ENCODE measurements at regions not wholly inside any gene's neighbourhood (a gene's known extent, or its start where the extent isn't known, plus 50 kb on each side); places are given as distances from the start of the nearest gene placed in this dataset.
"Not testable (repeated sequence)": the region's sequence is repeated elsewhere in the genome, so short reads cannot be mapped to it uniquely, and the experiment has no call there.

GRCh38 chr6:40139447-40139846, 205.2 kb upstream of the MOCS1 start:
- no peak for DNase-seq

GRCh38 chr6:40138273-40138720, 204.0 kb upstream of the MOCS1 start:
- no peak for DNase-seq

DNA sequence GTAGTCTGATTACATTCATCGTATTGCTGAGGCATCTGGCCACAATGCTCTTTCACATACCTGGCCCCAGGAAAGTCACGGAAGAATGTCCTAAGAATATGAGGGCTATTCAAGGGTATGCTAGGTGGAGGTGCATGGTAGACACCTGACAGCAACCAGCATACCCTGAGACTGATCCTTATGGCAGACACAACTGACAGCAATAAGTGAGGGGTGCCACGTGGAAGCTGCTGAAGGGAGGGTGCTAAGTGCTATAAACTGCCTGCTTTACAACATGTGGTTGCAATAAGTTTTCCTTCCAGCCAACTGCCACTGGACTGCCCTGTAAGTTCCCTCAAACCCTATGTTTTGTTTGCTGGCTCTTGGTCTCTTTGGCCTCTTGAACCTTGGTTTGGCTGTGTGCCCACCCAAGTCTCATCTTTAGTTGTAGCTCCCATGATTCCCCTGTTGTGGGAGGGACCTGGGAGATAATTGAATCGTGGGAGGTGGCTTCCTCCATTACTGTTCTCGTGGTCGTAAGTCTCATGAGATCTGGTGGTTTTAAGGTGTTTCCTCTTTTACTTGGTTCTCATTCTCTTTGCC, 201.3 kb upstream of the MOCS1 start:
- no peak for DNase-seq

DNA sequence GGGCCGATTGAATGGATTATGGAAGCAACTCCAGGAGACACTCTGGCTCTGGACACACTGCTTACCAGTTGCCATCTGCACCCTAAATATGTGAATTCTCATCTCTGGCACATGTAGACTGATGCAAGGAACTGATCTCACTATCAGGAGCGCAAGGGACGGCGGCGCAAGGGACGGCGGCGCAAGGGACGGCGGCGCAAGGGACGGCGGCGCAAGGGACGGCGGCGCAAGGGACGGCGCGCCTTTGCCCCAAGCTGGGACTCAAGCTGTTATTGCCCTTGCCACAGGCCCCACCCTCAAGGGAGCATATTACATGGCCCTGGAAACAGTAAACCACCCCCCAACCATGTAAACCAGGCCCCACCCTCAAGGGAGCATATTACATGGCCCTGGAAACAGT, 199.7 kb upstream of the MOCS1 start:
- not testable (repeated sequence) for DNase-seq

DNA sequence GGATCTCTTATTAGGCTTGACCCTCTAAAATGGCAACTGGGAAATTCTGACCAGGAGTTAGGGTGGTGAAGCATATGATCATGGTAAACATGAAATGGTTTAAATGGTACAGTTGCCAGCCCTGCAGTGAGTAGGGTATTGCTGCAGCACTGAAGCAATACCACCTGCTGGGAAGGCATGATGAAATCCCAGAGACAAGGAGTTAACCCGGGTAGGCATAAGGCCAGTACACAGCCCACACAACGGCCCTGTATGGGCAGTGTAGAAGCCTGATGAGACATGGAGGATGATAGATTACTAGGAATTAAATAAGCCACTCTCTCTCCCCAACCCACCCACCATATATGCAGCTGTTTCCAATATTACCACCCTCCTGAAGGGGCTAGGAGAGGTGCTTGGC, 197.4 kb upstream of the MOCS1 start:
- no peak for DNase-seq

DNA sequence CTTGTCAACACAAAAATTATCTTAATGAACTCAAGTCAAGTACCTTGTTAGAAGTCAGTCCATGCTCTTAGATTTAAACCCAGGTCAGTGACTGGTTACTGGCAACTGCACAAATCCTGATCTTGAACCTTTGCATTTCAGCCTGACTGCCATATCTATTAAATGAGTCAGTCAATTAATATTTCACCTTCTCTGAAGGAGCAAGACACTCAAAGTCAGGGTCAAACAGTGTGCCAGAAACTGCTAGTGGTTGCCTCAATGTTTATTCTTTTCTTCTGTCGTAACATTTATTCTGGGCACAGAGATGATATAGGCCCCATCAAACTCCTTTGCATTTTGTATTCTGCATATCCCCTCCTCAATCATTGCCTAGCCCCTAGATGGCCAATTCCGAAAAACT, 193.9 kb upstream of the MOCS1 start:
- DNase-seq = no peak

GRCh38 chr6:40125680-40126394, 191.6 kb upstream of the MOCS1 start:
- DNase-seq = no peak

- no peak for DNase-seq
Observed at GRCh38 chr6:40124924-40125323, 190.7 kb upstream of the MOCS1 start.

GRCh38 chr6:40116832-40117231, 182.6 kb upstream of the MOCS1 start:
- no peak for DNase-seq

- DNase-seq = no peak
Observed at GRCh38 chr6:40112350-40112749, 178.1 kb upstream of the MOCS1 start.

DNA sequence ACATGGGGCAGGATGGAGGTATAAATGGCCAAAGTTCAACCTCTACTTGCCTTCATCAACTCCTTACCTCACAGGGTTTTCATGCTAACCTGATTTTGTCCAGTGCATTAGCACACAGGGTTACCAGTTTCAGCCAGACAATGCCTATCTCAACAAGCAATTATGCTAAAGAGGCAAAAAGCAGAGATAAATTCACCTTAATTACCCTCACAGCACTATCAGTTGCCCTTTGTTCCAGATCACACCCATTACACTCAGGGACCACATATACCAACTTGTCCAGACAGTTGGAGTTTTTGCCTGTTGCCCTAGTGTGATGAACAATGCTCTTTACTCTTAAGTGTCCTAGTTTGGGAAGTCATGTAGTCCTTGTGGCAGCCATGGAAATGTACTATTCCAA, 174.5 kb upstream of the MOCS1 start:
- DNase-seq = no peak

GRCh38 chr6:40106840-40107239, 172.6 kb upstream of the MOCS1 start:
- no peak for DNase-seq

DNA sequence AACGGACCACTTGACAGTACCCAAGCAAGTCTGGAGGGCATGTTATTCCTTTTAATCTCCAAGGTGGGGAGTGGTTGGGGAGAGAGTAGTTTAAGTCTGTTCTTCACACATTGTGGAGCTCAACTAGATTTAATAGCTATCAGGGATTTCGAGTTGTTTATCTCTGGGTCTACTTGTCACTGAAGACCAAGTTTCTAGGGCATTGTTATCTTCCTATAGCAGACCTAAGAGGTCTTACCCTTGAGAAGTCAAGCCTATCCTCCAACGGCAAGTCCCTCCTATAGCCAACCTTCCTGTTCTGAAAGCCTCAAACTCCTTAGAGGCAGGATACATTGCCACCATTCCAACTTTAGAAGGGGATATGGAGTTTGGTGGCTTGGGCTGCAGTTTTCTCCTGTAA, 164.5 kb upstream of the MOCS1 start:
- no peak for DNase-seq

- DNase-seq = no peak
Observed at GRCh38 chr6:40097590-40097989, 163.3 kb upstream of the MOCS1 start.

DNA sequence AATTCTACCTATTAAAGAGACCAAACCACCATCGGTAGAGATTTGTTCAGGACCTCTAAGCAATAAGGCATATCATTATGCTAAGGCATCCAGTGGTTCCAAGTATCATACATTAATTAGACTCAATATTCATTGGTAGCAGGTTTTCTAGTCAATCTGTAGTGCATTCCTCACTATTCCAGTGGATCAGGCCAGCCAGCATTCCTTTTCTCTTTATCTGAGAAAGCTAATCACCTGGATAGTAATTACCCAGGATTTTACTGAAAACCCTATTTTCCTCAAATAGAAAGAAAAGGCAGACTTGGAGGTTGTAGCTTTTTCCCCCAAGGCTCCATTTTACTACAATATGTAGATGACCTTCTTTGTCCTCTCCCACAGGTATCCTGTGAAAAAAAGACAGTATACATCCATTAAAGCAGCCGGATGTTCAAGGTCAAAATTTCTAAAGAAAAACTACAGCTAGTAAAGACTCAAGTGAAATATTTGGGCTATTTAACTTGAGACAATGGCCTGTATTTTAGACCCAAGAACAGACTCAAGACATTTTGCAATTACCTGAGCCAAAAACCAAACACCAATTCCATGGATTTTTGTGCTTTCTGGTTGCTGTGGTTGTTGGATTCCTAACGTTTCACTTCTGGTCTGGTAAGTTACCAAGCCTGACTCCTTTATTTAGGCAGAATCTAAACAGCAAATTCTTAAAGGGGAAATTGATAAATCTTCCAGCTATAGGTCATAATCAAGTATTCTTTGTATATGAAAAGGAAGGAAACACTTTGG, 149.1 kb upstream of the MOCS1 start:
- DNase-seq = no peak

- DNase-seq = no peak
Observed at GRCh38 chr6:40082278-40083043, 148.2 kb upstream of the MOCS1 start.

GRCh38 chr6:40077736-40078135, 143.5 kb upstream of the MOCS1 start:
- no peak for DNase-seq

GRCh38 chr6:40077315-40077714, 143.1 kb upstream of the MOCS1 start:
- no peak for DNase-seq

GRCh38 chr6:40075056-40075590, 140.9 kb upstream of the MOCS1 start:
- no peak for DNase-seq

GRCh38 chr6:40074306-40075055, 140.2 kb upstream of the MOCS1 start:
- no peak for DNase-seq

GRCh38 chr6:40066372-40066771, 132.1 kb upstream of the MOCS1 start:
- DNase-seq = no peak

DNA sequence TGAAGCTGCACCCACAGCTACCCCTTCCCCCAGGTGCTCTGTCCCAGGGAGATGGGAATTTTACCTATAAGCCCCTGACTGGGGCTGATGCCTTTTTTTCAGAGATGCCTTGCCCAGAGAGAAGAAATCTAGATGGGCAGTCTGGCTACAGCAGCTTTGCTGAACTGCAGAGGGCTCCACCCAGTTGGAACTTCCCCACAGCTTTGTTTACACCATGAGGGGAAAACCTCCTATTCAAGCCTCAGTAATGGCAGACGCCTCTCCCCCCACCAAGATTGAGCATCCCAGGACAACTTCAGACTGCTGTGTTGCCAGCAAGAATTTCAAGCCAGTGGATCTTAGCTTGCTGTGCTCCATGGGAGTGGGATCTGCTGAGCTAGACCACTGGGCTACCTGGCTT, 122.6 kb upstream of the MOCS1 start:
- DNase-seq = no peak

Data from CD4-positive, alpha-beta T cell treated with Interleukin-17A for 4 hours (primary cell).